ENCODE measurements at regions not wholly inside any gene's neighbourhood (a gene's known extent, or its start where the extent isn't known, plus 50 kb on each side); places are given as distances from the start of the nearest gene placed in this dataset.

DNA sequence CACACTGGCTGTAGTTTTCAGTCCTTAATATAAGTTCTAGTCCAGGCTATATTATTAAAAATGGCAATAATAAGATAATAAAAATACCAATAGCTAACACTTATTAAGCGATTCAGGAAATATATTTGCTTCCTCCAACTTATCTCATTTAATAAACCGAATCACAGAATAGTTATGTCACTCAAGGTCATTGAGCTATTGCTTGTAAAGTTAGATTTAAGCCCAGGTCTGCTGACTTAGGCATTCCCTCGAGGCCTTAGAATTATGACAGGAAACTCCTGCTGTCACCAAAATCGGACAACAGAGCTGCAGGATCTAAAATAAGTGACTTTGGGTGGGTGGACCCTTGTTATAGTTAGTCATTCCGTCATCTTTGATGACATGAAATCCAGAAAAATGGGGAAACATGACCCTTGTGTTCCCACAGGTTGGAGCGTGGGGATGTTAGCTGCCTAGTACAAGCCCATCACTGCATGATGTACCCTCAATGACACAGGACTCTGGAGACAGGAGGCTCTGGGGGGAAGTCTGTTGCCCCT lies 181.3 kb upstream of the PHYHIPL start (continued):
- TF ChIP-seq NR2F1 (conservative IDR thresholded peaks at IDR 0.05) (no peak), SUPT20H (IDR thresholded peaks at IDR 0.05; ENCODE audit: borderline replicate concordance, control insufficient read depth, low read depth, low read length) (no peak), ZNF274 (IDR thresholded peaks at IDR 0.05; ENCODE audit: insufficient read depth, insufficient read length) (no peak), RFX5 (IDR thresholded peaks at IDR 0.05; ENCODE audit: low read depth, low read length) (no peak), IKZF1 (conservative IDR thresholded peaks at IDR 0.05) (no peak), CBFB (IDR thresholded peaks at IDR 0.05; ENCODE audit: low read depth) (no peak), MEF2B (IDR thresholded peaks at IDR 0.05; ENCODE audit: partially characterized antibody, poor library complexity, severe bottlenecking) (peak; percentile 34), FOXK2 (IDR thresholded peaks at IDR 0.05) (no peak), POU2F2 (IDR thresholded peaks at IDR 0.05; ENCODE audit: borderline replicate concordance, low read depth, low read length) (no peak), RCOR1 (conservative IDR thresholded peaks at IDR 0.05; ENCODE audit: low read depth, low read length) (no peak), MXI1 (IDR thresholded peaks at IDR 0.05; ENCODE audit: low read depth, low read length) (no peak), NR2C1 (IDR thresholded peaks at IDR 0.05) (no peak), TARDBP (IDR thresholded peaks at IDR 0.05; ENCODE audit: borderline replicate concordance) (no peak), CHD1 (IDR thresholded peaks at IDR 0.05; ENCODE audit: low read depth, low read length) (no peak), EGR1 (IDR thresholded peaks at IDR 0.05; ENCODE audit: borderline replicate concordance in 1 of 2, low read depth in 2 of 2, low read length in 2 of 2) (no peak)
- TF ChIP-seq, protein P1, sequence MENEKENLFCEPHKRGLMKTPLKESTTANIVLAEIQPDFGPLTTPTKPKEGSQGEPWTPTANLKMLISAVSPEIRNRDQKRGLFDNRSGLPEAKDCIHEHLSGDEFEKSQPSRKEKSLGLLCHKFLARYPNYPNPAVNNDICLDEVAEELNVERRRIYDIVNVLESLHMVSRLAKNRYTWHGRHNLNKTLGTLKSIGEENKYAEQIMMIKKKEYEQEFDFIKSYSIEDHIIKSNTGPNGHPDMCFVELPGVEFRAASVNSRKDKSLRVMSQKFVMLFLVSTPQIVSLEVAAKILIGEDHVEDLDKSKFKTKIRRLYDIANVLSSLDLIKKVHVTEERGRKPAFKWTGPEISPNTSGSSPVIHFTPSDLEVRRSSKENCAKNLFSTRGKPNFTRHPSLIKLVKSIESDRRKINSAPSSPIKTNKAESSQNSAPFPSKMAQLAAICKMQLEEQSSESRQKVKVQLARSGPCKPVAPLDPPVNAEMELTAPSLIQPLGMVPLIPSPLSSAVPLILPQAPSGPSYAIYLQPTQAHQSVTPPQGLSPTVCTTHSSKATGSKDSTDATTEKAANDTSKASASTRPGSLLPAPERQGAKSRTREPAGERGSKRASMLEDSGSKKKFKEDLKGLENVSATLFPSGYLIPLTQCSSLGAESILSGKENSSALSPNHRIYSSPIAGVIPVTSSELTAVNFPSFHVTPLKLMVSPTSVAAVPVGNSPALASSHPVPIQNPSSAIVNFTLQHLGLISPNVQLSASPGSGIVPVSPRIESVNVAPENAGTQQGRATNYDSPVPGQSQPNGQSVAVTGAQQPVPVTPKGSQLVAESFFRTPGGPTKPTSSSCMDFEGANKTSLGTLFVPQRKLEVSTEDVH (IDR thresholded peaks at IDR 0.05; ENCODE audit: low read depth, partially characterized antibody), result no peak
- TF ChIP-seq, protein P2, sequence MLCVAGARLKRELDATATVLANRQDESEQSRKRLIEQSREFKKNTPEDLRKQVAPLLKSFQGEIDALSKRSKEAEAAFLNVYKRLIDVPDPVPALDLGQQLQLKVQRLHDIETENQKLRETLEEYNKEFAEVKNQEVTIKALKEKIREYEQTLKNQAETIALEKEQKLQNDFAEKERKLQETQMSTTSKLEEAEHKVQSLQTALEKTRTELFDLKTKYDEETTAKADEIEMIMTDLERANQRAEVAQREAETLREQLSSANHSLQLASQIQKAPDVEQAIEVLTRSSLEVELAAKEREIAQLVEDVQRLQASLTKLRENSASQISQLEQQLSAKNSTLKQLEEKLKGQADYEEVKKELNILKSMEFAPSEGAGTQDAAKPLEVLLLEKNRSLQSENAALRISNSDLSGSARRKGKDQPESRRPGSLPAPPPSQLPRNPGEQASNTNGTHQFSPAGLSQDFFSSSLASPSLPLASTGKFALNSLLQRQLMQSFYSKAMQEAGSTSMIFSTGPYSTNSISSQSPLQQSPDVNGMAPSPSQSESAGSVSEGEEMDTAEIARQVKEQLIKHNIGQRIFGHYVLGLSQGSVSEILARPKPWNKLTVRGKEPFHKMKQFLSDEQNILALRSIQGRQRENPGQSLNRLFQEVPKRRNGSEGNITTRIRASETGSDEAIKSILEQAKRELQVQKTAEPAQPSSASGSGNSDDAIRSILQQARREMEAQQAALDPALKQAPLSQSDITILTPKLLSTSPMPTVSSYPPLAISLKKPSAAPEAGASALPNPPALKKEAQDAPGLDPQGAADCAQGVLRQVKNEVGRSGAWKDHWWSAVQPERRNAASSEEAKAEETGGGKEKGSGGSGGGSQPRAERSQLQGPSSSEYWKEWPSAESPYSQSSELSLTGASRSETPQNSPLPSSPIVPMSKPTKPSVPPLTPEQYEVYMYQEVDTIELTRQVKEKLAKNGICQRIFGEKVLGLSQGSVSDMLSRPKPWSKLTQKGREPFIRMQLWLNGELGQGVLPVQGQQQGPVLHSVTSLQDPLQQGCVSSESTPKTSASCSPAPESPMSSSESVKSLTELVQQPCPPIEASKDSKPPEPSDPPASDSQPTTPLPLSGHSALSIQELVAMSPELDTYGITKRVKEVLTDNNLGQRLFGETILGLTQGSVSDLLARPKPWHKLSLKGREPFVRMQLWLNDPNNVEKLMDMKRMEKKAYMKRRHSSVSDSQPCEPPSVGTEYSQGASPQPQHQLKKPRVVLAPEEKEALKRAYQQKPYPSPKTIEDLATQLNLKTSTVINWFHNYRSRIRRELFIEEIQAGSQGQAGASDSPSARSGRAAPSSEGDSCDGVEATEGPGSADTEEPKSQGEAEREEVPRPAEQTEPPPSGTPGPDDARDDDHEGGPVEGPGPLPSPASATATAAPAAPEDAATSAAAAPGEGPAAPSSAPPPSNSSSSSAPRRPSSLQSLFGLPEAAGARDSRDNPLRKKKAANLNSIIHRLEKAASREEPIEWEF (IDR thresholded peaks at IDR 0.05; ENCODE audit: insufficient replicate concordance, low read depth, low read length), result no peak
- TF ChIP-seq, protein P3, sequence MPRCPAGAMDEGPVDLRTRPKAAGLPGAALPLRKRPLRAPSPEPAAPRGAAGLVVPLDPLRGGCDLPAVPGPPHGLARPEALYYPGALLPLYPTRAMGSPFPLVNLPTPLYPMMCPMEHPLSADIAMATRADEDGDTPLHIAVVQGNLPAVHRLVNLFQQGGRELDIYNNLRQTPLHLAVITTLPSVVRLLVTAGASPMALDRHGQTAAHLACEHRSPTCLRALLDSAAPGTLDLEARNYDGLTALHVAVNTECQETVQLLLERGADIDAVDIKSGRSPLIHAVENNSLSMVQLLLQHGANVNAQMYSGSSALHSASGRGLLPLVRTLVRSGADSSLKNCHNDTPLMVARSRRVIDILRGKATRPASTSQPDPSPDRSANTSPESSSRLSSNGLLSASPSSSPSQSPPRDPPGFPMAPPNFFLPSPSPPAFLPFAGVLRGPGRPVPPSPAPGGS (IDR thresholded peaks at IDR 0.05; ENCODE audit: borderline replicate concordance, insufficient read depth, low read depth, low read length, poor library complexity, severe bottlenecking), result no peak
- TF ChIP-seq, protein P4, sequence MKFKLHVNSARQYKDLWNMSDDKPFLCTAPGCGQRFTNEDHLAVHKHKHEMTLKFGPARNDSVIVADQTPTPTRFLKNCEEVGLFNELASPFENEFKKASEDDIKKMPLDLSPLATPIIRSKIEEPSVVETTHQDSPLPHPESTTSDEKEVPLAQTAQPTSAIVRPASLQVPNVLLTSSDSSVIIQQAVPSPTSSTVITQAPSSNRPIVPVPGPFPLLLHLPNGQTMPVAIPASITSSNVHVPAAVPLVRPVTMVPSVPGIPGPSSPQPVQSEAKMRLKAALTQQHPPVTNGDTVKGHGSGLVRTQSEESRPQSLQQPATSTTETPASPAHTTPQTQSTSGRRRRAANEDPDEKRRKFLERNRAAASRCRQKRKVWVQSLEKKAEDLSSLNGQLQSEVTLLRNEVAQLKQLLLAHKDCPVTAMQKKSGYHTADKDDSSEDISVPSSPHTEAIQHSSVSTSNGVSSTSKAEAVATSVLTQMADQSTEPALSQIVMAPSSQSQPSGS (IDR thresholded peaks at IDR 0.05; ENCODE audit: low read length), result no peak

Data from GM12878 (cell line).